Pulmonary artery endothelial cell (primary cell): ENCODE measurements at regions not wholly inside any gene's neighbourhood (a gene's known extent, or its start where the extent isn't known, plus 50 kb on each side); places are given as distances from the start of the nearest gene placed in this dataset.

Experiments used
- DNase-seq: peaks from one replicate; pipeline ENCODE4 v3.0.0-alpha.2; 2011; ENCODE audit warnings: low read depth, low spot score

DNA sequence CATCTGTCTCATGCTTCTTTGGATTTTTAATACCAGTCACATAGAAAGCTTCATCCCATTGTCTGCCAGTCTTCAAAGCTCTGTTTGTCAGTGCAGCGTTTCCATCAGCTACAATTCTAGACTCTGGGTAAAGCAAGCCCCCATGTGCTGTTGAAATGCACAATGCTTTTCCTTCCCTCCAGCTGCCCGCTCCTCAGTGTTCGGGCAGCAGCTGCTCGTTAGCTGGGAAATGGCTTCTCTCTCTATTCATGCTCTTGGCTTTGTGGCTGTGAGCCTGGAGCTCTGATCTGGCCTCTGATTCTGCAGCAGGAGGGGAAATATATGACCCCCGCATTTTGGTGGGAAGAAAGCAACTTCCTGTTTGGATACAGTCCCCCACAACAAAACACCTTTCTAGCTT, 213.0 kb upstream of the CDYL start:
- no peak for DNase-seq

DNA sequence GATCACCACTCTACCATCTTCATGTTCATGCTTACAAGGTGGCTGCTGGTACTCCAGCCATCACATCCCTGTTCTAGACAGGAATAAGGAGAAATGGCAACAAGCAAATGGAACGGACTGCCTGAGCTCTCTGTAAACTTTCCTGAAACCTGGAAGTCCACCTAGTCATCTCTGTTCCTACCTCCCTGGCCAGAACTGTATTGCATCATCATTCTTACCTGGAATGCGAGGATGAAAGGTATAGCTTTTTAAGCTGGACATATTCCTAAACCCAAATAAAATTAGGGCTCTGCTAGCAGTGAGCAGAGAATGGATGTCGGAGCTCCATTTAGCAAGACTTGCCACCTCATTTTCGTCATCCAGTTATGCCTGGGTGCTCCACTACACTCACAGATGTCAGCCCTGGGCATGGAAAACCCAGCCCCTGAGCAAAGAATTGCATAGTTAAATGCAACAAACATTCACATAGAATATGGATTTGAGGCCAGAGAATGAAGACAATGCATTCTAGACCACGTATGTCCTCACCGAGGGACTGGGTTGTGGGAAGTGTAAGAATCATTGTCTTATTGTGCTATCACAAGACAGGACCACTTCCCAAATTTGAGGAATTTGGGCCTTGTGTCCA, 214.3 kb upstream of the CDYL start:
- DNase-seq, result no peak

DNA sequence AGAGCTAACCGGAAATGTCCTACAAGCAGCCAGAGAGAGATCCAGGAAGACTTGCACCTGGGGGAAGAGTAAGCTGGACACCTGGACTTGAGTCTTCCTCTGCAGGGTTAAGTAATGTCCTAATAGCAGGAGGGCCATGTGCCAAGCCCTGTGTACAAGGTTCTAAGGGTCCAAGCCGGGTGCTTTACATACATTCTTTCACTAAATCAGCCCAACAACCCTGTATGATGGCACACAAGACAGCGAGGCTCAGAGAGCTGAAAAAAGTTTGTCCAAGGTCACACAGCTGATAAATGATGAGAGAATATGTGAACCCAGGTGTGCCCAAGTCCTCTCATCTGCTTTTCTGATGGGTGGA, 215.1 kb upstream of the CDYL start:
- DNase-seq, result no peak

DNA sequence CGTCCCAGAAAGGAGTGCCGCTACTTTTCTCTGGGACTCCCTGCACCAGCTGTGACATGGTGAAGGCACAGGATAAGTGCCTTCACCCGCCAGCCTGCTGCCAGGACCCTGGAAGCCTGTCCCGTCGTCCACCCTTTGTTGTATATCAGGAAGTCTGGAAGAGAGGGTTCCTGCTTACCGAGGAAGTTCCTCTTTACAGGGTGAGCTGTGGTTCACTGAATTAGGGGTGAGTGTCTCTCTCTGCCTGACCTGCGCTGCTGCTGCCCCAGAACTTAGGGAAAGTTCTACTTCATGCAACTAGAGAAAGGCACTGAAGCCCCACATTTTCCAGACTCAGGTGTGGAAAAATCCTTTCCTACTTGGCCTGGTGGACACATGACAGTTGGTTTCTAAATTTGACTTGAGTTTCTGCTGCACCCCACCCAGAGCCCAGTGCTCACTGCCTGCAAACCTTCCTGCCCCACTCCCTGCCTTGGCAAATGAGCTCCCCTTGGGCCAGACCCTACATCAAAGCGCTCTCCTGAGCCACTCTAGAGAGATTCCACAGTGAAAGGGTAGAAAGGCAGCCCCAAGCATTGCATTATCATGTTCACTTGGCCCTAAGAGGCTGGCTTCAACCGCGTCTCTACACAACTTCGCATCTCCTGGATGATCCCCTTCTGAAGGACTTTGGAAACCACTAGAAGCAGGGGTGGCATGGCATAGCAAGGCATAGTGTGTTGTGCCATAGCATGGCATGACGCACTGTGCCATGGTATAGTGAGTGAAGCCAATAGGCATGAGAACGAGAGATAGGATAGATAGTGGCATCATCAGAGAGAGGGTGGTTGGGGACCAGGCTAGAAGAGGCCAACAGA, 215.8 kb upstream of the CDYL start:
- no peak for DNase-seq

DNA sequence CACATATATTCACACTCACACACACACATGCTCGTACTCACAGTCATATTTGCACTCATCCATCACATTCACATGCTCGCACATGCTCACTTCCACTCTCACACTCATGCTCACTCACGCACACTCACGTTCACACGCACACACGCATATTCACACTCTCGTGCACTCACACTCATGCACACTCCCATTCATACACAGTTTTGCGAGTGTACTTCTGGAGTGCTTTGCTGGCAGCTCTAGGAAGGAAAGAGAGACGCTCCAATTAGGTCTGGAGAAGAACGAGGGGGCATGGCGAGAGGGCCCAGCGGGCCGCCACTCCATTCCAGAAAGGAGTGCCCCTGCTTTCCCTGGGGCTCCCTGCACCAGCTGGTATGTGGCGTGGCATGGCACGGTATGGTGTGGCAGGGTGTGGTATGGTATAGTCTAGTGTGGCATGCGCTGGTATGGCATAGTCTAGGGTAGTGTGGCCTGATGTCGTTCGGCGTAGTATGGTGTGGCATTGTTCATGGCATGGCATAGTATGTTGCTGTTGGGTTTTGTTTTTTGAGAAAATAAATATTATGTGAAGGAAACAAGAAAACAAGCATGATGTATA, 216.8 kb upstream of the CDYL start:
- DNase-seq, result no peak

DNA sequence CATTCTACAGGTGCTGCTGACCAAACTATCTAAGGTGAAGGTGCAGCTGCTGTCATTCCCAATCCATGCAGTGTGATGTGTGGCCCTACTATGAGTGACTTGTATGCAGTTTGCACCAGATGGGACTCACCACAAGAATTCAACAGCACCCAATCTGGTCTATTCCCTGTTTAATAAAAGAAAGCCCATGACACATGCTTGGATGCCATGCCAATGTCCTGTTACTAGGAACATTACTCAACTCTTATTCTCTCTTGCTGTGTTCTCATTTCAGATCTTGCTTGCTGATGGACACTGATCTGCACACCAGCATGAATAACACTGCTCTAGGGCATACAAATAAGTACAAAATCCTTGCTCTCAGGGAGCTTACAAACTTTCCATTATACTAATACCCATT, 221.6 kb upstream of the CDYL start:
- no peak for DNase-seq

DNA sequence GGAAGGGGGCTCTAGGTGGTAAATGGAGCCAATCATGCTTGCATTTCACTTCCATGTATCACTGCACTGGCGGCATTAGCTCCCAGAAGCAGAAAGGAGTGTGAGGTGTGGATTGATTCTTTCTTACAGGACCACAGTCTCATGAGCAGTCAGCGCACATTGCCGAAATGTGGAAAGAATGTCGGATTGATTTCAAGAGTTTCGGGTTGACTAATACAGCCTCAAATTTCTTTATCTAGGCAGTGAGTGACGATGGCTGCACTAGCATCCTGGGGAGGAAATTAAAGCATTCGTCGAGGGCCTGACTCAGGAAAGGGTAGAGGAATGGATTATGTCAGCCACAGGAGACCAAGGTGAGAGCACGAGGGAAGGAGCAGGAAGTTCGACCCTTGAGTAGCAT, 222.8 kb upstream of the CDYL start:
- DNase-seq, result no peak

DNA sequence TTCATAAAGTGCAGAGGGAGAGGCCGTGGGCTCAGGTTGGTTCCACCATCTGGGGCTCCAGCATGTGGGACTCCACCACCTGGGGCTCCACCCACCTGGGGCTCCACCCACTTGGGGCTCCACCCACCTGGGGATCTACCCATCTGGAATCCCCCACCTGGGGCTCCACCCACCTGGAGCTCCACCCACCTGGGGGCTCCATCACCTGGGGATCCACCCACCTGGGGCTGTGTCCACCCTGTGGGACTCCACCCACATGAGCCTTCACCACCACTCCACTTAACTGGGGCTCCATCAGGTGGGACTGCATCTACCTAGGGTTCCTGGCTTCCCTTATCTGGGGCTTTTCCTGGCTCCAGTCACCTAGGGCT, 226.0 kb upstream of the CDYL start:
- no peak for DNase-seq

DNA sequence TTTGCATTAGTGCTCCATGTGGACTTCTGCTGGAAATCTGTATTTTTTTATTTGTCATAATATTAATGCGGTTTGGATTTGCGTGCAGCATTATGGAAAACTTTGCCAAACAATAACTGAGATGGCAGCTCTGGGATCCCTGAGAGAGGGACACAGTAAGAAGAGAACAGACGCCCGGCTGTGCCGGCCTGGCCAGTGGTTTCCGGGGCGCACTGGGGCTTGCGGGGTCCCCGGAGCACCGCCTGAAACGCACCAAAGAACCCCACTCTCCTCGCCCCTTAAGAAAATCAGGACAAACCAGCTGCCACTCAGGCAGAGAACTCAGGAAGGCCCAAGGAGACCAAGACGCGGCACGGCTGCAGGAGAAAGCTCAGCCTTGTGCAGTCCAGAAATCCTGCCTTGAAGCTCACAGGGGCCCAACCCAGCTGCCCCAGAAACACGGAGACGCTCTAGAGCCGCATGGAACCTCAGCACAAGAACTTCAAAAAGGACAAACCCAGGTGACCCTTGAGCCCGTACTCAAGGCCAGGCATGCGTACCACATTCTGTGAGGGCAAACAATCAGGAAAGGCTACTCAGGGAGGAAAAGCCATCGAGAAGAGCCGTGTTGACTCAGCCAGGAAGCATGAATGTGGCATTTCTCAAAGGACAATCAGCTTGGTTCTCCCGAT, 226.5 kb upstream of the CDYL start:
- DNase-seq, result no peak

DNA sequence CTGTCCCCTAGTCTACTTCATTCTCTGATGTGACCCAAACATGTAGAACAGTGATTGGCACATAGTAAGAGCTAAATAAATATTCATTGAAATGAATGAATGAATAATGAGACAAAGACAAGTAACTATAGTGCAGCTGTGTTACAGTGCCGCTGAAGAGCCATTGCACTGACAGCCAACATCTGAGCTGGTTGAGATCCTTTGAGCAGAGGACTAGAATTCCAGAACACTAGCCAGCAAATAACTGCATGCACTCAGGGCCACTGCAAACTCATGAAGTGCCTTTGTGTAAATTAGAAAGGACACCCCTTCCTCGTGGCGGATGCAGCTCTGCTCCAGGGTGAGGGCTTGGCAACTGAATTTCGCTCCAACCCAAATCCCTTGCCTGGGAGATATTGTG, 230.3 kb upstream of the CDYL start:
- DNase-seq, result no peak

DNA sequence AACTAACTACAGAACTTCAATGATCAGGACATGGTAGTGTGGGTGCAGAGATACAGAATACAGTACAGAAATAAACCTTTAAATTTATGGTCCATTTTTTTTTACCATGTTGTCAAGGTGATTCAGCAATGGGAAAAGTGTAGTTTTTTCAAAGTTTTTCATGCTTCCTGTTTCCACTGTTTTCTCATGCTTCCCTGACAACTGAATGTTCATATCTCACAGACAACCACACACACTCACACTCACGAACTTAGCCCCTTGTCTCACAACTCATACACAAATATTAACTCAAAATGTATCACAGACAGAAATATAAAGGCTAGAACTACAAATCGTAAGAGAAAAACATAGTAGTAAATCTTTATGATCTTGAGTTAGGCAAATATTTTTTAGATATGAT, 232.6 kb upstream of the CDYL start:
- peak; percentile 22 for DNase-seq

DNA sequence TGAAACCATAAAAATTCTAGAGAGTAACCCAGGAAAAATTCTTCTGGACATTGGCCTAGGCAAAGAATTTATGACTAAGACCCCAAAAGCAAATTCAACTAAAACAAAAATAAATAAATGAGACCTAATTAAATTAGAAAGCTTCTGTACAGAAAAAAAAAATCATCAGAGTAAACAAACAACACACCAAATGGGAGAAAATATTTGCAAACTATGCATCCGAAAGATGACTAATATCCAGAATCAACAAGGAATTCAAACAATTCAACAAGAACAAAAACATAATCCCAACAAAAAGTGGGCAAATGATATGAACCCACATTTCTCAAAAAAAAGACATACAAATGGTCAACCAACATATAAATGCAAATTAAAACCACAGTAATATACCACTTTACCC, 242.6 kb upstream of the CDYL start:
- DNase-seq, result no peak

DNA sequence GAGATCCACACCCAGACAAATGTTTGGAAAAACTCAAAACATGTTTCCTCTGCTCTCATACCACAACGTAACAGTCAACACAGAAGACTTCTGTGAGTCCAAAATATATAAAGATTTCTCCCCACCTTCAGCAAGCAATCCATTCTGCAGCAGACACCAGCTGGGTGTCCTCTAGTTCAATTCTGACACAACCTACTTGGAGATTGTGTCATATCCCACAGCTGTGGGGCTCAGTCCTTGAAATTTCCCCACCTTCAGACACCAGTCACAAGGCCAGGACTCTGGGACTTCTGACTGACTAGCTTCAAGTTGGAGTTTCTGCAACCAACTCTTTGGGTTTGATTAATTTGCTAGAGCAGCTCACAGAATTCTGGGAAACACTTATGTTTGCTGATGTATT, 244.8 kb upstream of the CDYL start:
- DNase-seq, result no peak

DNA sequence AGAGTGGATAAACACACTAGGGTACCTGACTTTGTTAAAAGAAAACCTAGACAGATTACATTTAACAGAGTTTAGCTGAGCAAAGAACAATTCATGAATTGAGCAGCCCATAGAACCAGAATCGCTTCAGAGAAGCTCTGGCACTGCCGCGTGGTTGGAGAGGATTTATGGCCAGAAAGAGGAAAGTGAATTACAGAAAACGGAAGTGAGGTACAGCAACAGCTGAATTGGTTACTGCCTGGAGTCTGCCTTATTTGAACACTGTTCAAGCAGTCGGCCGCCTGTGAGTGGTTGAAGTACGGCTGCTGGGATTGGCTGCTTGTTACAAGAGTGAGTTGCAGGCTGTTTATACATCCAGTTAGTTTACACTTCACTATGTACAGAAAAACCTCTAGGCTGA, 253.8 kb upstream of the CDYL start:
- DNase-seq, result no peak

DNA sequence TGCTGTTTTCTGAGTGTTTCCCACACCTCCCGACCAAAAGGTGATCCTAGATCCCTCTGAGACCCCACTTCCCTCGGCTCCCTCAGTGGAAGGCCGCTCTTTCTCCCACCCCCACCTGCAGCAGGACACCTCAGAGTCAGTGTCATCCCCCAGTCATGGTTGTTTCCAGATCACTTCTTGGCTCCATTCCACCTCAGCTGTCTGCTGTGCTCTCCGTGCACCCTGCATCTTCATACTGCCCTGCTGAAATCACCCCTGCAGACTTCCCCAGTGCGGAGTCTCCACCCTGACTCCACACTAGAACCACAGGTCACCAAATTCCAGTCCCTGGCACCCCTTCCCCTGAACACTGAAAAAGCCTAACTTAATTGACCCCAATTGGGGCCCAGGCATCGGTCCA, 255.1 kb upstream of the CDYL start:
- DNase-seq, result no peak

DNA sequence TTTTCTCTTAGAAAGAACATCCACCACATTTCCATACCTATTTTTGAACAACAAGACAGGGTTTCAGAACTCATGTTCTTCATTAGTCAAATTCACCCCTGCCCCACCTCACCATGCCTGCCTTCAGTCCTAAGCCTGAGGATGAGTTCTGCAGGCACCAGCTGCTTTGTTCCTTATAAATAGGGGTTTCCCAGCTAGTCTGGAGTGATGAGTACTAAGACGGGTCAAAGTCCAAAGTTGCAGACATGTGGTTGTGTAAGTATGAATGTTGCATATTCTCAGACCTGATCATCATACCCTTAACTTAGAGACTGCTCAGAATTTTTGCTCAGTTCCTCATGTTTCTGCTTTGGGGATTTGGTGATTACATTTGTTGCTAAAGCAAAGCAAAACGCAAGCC, 257.7 kb upstream of the CDYL start:
- DNase-seq, result no peak

DNA sequence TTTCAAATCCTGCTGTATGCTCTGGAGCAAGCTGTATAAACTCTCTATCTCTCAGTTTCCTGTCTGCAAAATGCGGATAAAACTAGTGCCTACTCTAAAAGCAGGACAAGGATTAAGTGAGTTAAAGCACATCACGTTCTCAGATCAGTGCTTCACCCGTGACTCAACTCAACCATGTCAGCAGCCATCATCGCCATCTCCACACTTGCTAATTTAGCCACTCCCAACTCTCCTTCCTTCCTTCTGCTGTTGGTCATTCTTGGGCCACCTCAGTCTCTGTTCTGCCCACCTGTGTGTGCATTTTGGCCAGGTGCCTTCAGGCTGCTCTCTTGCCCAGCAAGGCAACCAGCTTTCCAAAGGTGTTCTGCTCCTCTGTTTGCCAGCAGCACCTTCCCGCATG, 260.0 kb upstream of the CDYL start:
- no peak for DNase-seq

DNA sequence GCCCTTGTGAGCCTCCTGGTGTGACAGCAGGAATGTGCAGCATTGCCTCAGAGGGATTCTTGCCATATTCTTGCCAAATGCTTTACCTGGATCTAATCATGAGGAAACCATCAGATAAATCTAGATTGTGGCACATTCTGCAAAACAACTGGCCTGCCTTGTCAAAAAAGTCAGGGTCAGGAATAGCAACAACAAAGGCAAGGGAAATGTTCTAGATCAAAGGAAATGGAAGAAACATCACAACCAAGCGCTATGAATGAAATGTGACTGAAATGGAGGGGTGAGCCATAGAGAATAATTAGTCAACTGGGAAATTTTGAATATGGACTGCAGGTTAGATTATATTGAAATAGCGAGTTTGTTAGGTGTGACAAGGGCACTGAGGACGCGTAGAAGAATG, 262.6 kb upstream of the CDYL start:
- DNase-seq, result no peak

DNA sequence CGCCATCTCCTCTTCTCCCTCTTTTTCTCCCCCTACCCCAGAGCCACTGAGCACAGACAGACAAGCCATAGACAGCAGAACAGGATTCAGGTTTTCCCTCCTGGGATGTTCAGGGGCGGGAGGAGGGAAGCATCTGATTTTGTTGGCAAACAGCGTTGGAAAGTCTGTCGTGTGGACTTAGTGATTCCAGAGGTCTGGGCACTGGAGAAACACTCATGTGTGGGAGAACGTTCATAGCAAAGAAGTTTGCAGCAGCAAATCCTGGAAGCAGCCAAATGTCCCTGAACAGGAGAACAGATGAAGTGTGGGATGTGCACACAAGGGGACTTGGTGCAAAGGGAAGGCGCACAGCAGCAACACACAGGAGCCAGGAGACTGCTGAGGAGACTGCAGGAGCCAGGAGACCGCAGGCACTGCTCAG, 264.1 kb upstream of the CDYL start:
- DNase-seq, result no peak

DNA sequence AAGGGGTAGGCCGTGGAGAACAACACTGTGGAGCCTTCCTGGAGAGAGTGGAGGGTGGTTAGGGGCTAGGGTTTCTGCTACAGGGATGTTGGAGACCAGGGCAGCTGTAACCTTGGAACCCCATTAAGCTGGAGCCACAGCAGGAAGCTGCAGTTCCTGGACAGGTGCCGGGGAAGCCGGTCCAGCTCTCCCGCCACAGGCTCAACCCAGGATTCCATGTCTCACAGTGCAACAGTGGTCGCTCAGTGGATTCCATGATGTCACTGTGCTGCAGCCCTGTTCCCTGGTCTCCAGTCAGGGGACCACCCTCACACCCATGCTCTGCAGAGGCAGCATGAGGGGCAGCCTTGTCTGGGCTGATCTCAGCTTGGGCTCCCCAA, 264.6 kb upstream of the CDYL start:
- DNase-seq, result no peak

DNA sequence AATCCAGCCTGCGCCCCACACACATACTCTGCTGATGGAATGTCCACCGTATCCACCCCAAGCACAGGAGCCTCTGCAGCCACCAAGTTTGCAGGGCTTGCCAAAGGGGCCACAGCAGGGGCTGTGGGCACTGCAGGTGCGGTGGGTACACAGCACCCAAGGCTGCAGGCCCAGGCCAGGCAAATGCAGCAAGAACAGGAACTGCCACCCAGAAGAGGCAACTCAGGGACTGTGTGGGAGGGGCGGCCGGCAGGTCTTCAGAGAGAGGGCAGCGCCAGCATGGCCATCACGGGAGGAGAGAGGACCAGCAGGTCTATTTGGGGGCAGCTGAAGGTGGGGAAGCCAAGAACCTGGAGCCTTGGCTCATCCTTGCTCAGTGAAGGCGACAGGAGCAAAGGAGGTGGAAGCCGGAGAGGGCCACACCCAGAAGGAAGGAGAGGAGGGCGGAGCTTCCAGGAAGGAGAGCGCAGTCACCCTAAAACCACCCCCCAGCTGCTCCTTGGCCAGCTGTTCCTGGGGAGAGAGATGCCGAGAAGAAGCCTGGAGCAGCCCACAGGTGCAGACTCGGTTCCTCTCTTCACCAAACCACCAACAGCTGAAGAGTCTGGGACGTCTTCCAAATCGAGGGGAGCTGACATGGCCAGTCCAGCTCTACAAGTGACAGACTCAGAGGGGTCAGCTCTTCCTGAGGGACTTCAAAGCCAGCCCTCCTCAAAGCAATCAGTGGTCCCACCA, 265.1 kb upstream of the CDYL start:
- no peak for DNase-seq

DNA sequence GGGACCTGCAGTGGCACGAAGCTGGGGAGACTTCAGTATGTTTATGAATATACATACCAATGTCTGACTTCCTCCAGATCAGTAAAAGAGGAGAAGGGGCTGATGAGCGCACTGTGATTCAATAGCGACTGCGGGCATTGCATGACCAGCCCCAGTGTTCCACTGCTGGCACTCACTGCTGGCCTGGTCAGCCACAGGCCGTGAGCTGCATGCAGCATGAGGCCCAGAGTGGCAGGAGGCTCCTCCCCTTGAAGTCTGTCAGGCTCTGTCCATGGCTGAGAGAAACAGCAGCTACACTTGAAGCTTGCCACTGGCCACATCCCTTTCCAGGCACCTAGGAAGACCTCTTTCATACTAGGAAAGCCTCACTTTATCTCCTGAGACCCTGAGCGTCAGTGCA, 265.9 kb upstream of the CDYL start:
- no peak for DNase-seq
